Hepatocyte (in vitro differentiated cells): ENCODE measurements at regions not wholly inside any gene's neighbourhood (a gene's known extent, or its start where the extent isn't known, plus 50 kb on each side); places are given as distances from the start of the nearest gene placed in this dataset.

Source experiments
- DNase-seq: peaks from one replicate; pipeline ENCODE4 v3.0.0-alpha.2; 2016; ENCODE audit warnings: low spot score
- H2AFZ ChIP-seq: fragments of 200-600 bp; sonication (generic); 2 replicates; pipeline ENCODE4 v1.6.0; 2016; ENCODE audit warnings: antibody characterized with exemption, mild to moderate bottlenecking
- H3K27ac ChIP-seq: fragments of 200-600 bp; sonication (generic); 2 replicates; pipeline ENCODE4 v1.5.1; 2016; ENCODE audit warnings: mild to moderate bottlenecking
- H3K27me3 ChIP-seq: fragments of 200-600 bp; sonication (generic); 2 replicates; pipeline ENCODE4 v1.6.1; 2016
- H3K36me3 ChIP-seq: fragments of 200-600 bp; sonication (generic); replicated peaks from 2 replicates; pipeline ENCODE4 v1.5.1; 2016; ENCODE audit warnings: low read depth; ENCODE audit not compliant: insufficient read depth
- H3K4me1 ChIP-seq: fragments of 200-600 bp; sonication (generic); 2 replicates; pipeline ENCODE4 v1.5.1; 2016; ENCODE audit warnings: mild to moderate bottlenecking, moderate library complexity; ENCODE audit not compliant: insufficient read depth
- H3K4me2 ChIP-seq: fragments of 200-600 bp; sonication (generic); 2 replicates; pipeline ENCODE4 v1.6.0; 2016
- H3K4me3 ChIP-seq: fragments of 200-600 bp; sonication (generic); 2 replicates; pipeline ENCODE4 v1.5.1; 2016; ENCODE audit warnings: mild to moderate bottlenecking
- H3K79me2 ChIP-seq: fragments of 200-600 bp; sonication (generic); 2 replicates; pipeline ENCODE4 v1.6.0; 2017; ENCODE audit warnings: mild to moderate bottlenecking
- H3K9me2 ChIP-seq: fragments of 200-600 bp; sonication (generic); replicated peaks from 2 replicates; pipeline ENCODE4 v1.6.0; 2017; ENCODE audit warnings: mild to moderate bottlenecking; ENCODE audit not compliant: insufficient read depth
- H3K9me3 ChIP-seq: fragments of 200-600 bp; sonication (generic); 2 replicates; pipeline ENCODE4 v1.5.1; 2016; ENCODE audit warnings: low read depth, mild to moderate bottlenecking
- H4K20me1 ChIP-seq: fragments of 200-600 bp; sonication (generic); 2 replicates; pipeline ENCODE4 v1.6.0; 2016; ENCODE audit warnings: mild to moderate bottlenecking; ENCODE audit not compliant: insufficient read depth, poor library complexity, severe bottlenecking
- EZH2 ChIP-seq: fragments of 200-600 bp; sonication (generic); IDR thresholded peaks from 2 replicates; pipeline ENCODE4 v1.6.1; 2016; ENCODE audit warnings: antibody characterized with exemption, mild to moderate bottlenecking, borderline replicate concordance
- EZH2phosphoT487 ChIP-seq: fragments of 200-600 bp; sonication (generic); IDR thresholded peaks from one replicate; pipeline ENCODE4 v1.6.1; 2018; ENCODE audit warnings: antibody characterized with exemption, mild to moderate bottlenecking, low read depth, moderate library complexity; ENCODE audit not compliant: unreplicated experiment, severe bottlenecking
- WGBS: methylation state at CpG from one replicate; pipeline ENCODE4 v1.1.6; 2016; ENCODE audit warnings: low lambda C conversion rate; ENCODE audit errors: missing lambda C conversion rate; 5-methylcytosine and 5-hydroxymethylcytosine counted together
- TF ChIP-seq, protein P1 (sequence below): fragments of 200-600 bp; sonication (generic); IDR thresholded peaks from 2 replicates; pipeline ENCODE4 v1.5.1; 2016; ENCODE audit warnings: antibody characterized with exemption, mild to moderate bottlenecking; ENCODE audit not compliant: poor library complexity

DNA sequence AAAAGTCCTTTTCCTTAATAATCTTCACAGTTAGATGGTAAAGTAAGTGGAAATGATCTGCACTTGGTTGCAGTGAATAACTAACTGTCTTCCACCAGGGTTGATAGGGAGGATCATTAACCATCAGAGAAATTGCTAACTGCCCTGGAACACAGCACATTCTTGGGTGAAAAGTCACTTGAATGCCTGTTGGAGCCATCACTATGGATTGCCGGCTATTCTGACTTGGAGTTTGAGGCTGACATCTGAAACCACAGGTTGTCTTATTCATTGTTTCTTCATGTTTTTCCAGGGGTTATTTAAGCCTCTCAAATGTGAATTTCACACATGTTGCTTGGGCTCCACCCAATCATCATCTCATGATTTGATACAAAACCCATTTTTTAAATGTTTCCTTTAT is 901.4 kb downstream of the MCTP2 start:
- H3K27me3 ChIP-seq, result no peaks in the 10 kb centered on the region
- no peak overlapping the region for H2AFZ ChIP-seq
- no peaks in the 10 kb centered on the region for H3K79me2 ChIP-seq
- 82% methylated on average over 1 of the region's 1 CpG for WGBS
- H3K36me3 ChIP-seq, result no peaks in the 10 kb centered on the region
- no peak overlapping the region for H3K4me2 ChIP-seq
- no peaks in the 10 kb centered on the region for H3K4me1 ChIP-seq
- H3K9me3 ChIP-seq, result no peaks in the 10 kb centered on the region
- no peak for DNase-seq
- H3K4me3 ChIP-seq, result no peak overlapping the region
- TF ChIP-seq EZH2, result no peak
- no peak for TF ChIP-seq EZH2phosphoT487
- TF ChIP-seq, protein P1, sequence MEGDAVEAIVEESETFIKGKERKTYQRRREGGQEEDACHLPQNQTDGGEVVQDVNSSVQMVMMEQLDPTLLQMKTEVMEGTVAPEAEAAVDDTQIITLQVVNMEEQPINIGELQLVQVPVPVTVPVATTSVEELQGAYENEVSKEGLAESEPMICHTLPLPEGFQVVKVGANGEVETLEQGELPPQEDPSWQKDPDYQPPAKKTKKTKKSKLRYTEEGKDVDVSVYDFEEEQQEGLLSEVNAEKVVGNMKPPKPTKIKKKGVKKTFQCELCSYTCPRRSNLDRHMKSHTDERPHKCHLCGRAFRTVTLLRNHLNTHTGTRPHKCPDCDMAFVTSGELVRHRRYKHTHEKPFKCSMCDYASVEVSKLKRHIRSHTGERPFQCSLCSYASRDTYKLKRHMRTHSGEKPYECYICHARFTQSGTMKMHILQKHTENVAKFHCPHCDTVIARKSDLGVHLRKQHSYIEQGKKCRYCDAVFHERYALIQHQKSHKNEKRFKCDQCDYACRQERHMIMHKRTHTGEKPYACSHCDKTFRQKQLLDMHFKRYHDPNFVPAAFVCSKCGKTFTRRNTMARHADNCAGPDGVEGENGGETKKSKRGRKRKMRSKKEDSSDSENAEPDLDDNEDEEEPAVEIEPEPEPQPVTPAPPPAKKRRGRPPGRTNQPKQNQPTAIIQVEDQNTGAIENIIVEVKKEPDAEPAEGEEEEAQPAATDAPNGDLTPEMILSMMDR, result no peak
- H3K27ac ChIP-seq, result no peak overlapping the region
- no peaks in the 10 kb centered on the region for H4K20me1 ChIP-seq
- H3K9me2 ChIP-seq, result no peaks in the 10 kb centered on the region

DNA sequence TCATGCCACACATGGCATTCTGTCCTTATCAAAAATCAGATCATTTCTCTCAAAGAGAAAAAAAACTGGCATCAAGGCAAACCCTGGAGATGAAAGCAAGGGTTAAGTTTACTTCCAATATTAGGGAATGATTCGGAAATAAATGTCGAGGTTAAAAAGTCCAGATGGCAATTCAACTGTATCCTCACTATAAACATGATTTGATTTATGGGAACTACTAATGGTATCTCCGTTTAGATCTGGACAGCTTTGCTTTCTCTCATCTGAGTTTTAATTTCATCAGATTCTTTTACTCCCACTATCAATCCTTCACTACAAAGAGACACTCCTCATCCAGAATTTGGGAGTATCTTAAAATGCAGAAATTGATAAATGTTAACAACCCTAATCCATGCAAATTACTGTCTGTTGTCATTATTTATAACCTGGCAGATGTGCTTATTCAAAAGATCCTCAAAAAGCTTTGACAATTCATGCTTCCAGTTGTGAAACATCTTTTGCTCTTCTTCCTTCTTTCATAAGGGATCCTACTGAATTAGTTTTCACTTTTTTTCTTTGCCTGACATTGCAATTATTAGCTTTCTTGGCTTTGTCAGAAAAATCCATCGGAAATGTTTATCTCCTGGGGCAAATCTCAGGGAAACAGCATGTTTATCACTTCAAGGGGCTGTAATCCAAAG is 903.2 kb downstream of the MCTP2 start:
- Histone ChIP-seq H3K4me1 (no peaks in the 10 kb centered on the region), H2AFZ (no peak overlapping the region), H3K36me3 (no peaks in the 10 kb centered on the region), H4K20me1 (no peaks in the 10 kb centered on the region), H3K4me3 (no peak overlapping the region), H3K9me3 (no peaks in the 10 kb centered on the region), H3K4me2 (no peak overlapping the region), H3K27me3 (no peaks in the 10 kb centered on the region), H3K27ac (no peak overlapping the region), H3K9me2 (no peaks in the 10 kb centered on the region), H3K79me2 (no peaks in the 10 kb centered on the region)
- no peak for DNase-seq
- TF ChIP-seq, protein P1, result no peak
- no peak for TF ChIP-seq EZH2
- TF ChIP-seq EZH2phosphoT487, result no peak
- 43% methylated on average over 4 of the region's 4 CpGs for WGBS

DNA sequence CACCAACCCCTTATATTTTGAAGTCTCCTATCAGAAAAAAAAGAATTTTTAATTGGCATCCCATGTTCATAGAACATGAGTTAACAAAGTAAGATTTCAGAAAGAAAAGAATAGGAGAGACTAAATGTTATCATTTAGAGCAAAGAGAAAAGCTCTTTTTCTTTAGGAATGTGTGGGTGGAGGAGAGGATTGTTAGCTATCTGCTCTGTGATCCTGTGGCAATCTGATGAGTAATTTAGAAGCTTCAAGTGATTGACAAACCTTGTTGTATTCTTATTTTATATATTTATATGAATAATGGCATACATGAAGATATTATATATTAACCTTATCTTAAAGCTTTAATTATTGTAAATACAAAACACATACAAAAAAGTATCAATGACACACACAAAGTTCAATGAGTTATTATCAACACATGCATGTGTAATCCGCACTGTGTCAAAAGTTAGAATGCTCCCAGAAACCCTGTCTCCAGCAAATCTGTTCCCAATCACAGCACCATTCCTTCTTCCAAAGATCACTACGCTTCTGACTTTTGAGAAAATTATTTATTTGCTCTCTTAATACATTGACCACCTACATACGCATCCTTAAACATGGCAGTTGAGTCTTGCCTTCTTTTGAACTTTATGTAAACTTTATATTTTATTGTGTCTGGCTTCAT is 907.4 kb downstream of the MCTP2 start:
- H4K20me1 ChIP-seq, result no peaks in the 10 kb centered on the region
- no peak overlapping the region for H3K4me3 ChIP-seq
- no peak overlapping the region for H3K4me2 ChIP-seq
- no peaks in the 10 kb centered on the region for H3K36me3 ChIP-seq
- TF ChIP-seq EZH2phosphoT487, result no peak
- TF ChIP-seq, protein P1, result no peak
- TF ChIP-seq EZH2, result no peak
- H3K9me2 ChIP-seq, result no peaks in the 10 kb centered on the region
- H3K9me3 ChIP-seq, result no peaks in the 10 kb centered on the region
- H3K79me2 ChIP-seq, result no peaks in the 10 kb centered on the region
- no peaks in the 10 kb centered on the region for H3K27me3 ChIP-seq
- H3K27ac ChIP-seq, result no peak overlapping the region
- WGBS, result 63% methylated on average over 3 of the region's 3 CpGs
- H3K4me1 ChIP-seq, result no peaks in the 10 kb centered on the region
- no peak overlapping the region for H2AFZ ChIP-seq
- DNase-seq, result no peak
